CD14-positive monocyte (primary cell): ENCODE measurements at regions not wholly inside any gene's neighbourhood (a gene's known extent, or its start where the extent isn't known, plus 50 kb on each side); places are given as distances from the start of the nearest gene placed in this dataset.

Experiments
- DNase-seq, 3 donors: peaks; one replicate each; pipeline ENCODE4 v3.0.0-alpha.2; 2011 to 2022
- H2AFZ ChIP-seq: 2 replicates; pipeline ENCODE4 v1.6.0; 2012; ENCODE audit warnings: mild to moderate bottlenecking, low read depth, low read length, inconsistent platforms; ENCODE audit not compliant: insufficient read depth, poor library complexity, severe bottlenecking
- H3K27ac ChIP-seq, 2 donors: 1 replicate in 1 of 2; 2 replicates in 1 of 2; pipeline ENCODE4 v1.5.1; 2012 to 2013; ENCODE audit warnings: low read length in 2 of 2, control low read depth in 1 of 2, inconsistent platforms in 1 of 2, low read depth in 1 of 2, mild to moderate bottlenecking in 1 of 2
- H3K27me3 ChIP-seq, 2 donors: one replicate each; pipeline versions ENCODE4 v1.6.0 to v1.6.1; 2011 to 2013; ENCODE audit warnings: low read length in 2 of 2; ENCODE audit not compliant: control insufficient read depth in 2 of 2, insufficient read depth in 2 of 2
- H3K36me3 ChIP-seq, 2 donors: replicated peaks in 1 of 2; 1 replicate in 1 of 2; 2 replicates in 1 of 2; pipeline versions ENCODE4 v1.5.1 to v1.6.1; 2012 to 2013; ENCODE audit warnings: low read length in 2 of 2, control low read depth in 1 of 2, inconsistent platforms in 1 of 2, mild to moderate bottlenecking in 1 of 2; ENCODE audit not compliant: insufficient read depth in 2 of 2, control insufficient read depth in 1 of 2
- H3K4me1 ChIP-seq, 2 donors: 1 replicate in 1 of 2; 2 replicates in 1 of 2; pipeline versions ENCODE4 v1.5.1 to v1.6.1; 2012 to 2013; ENCODE audit warnings: low read length in 2 of 2, control low read depth in 1 of 2, inconsistent platforms in 1 of 2, mild to moderate bottlenecking in 1 of 2, moderate library complexity in 1 of 2; ENCODE audit not compliant: insufficient read depth in 2 of 2, control insufficient read depth in 1 of 2
- H3K4me2 ChIP-seq: replicated peaks from 2 replicates; pipeline ENCODE3; 2012; ENCODE audit warnings: low read length, moderate library complexity, mild to moderate bottlenecking; ENCODE audit not compliant: poor library complexity, severe bottlenecking; ENCODE audit errors: extremely low read depth
- H3K4me3 ChIP-seq, 3 experiments: fragments of 200-600 bp in 1 of 3; sonication (generic) in 1 of 3; replicated peaks in 1 of 3; 1 replicate in 2 of 3; 2 replicates in 1 of 3; pipeline ENCODE4 v1.5.1; 2011 to 2013; ENCODE audit warnings: low read length in 3 of 3, mild to moderate bottlenecking in 3 of 3, control low read depth in 2 of 3, low read depth in 2 of 3, inconsistent platforms in 1 of 3, moderate library complexity in 1 of 3
- H3K79me2 ChIP-seq: 2 replicates; pipeline ENCODE4 v1.6.0; 2012; ENCODE audit warnings: mild to moderate bottlenecking, control low read depth, inconsistent platforms, low read length, moderate library complexity; ENCODE audit not compliant: insufficient read depth
- H3K9ac ChIP-seq: 2 replicates; pipeline ENCODE4 v1.6.0; 2017; ENCODE audit warnings: low read length, mild to moderate bottlenecking; ENCODE audit not compliant: insufficient read depth, poor library complexity, severe bottlenecking
- H3K9me3 ChIP-seq, 2 donors: replicated peaks in 1 of 2; 1 replicate in 1 of 2; 2 replicates in 1 of 2; pipeline versions ENCODE4 v1.5.1 to v1.6.1; 2012 to 2013; ENCODE audit warnings: low read length in 2 of 2, control low read depth in 1 of 2; ENCODE audit not compliant: control insufficient read depth in 1 of 2, insufficient read depth in 1 of 2
- H4K20me1 ChIP-seq: 2 replicates; pipeline ENCODE4 v1.6.0; 2012; ENCODE audit warnings: mild to moderate bottlenecking, low read length, control low read depth, moderate library complexity; ENCODE audit not compliant: insufficient read depth
- H3K27ac Mint-ChIP-seq, 7 donors: one replicate each; pipeline ENCODE4 v1.8.0; 2020; ENCODE audit warnings: mild to moderate bottlenecking in 7 of 7, mixed read lengths in 7 of 7, moderate library complexity in 6 of 7, inconsistent platforms in 2 of 7
- H3K27me3 Mint-ChIP-seq, 3 donors: one replicate each; pipeline ENCODE4 v1.8.0; 2021 to 2022; ENCODE audit warnings: low read depth in 3 of 3, mild to moderate bottlenecking in 3 of 3, mixed read lengths in 3 of 3, moderate library complexity in 3 of 3, inconsistent platforms in 1 of 3
- H3K36me3 Mint-ChIP-seq, 2 donors: one replicate each; pipeline ENCODE4 v1.8.0; 2020; ENCODE audit warnings: mixed read lengths in 2 of 2, inconsistent platforms in 1 of 2, mild to moderate bottlenecking in 1 of 2
- H3K4me1 Mint-ChIP-seq: one replicate; pipeline ENCODE4 v1.8.0; 2020; ENCODE audit warnings: mild to moderate bottlenecking, mixed read lengths
- H3K4me3 Mint-ChIP-seq, 2 donors: one replicate each; pipeline ENCODE4 v1.8.0; 2020; ENCODE audit warnings: mild to moderate bottlenecking in 2 of 2, mixed read lengths in 2 of 2, moderate library complexity in 1 of 2
- H3K9me3 Mint-ChIP-seq, 7 donors: one replicate each; pipeline ENCODE4 v1.8.0; 2020 to 2022; ENCODE audit warnings: mixed read lengths in 7 of 7, mild to moderate bottlenecking in 6 of 7, moderate library complexity in 6 of 7, inconsistent platforms in 2 of 7
- WGBS: methylation state at CpG from one replicate; pipeline ENCODE4 v1.1.5; 2013; ENCODE audit warnings: missing lambda C conversion rate; ENCODE audit not compliant: insufficient coverage; 5-methylcytosine and 5-hydroxymethylcytosine counted together
- intact Hi-C, 2 donors: fragments of 100-400 bp; cut with micrococcal nuclease; formaldehyde crosslinking; loops; one replicate each; pipeline versions ENCODE4 v1.15.0 to v1.15.1; 2023
- TF ChIP-seq, protein P1 (sequence below): fragments of 200-600 bp; IDR thresholded peaks from one replicate; pipeline ENCODE4 v1.8.0; 2022; ENCODE audit warnings: antibody characterized with exemption, mild to moderate bottlenecking

DNA sequence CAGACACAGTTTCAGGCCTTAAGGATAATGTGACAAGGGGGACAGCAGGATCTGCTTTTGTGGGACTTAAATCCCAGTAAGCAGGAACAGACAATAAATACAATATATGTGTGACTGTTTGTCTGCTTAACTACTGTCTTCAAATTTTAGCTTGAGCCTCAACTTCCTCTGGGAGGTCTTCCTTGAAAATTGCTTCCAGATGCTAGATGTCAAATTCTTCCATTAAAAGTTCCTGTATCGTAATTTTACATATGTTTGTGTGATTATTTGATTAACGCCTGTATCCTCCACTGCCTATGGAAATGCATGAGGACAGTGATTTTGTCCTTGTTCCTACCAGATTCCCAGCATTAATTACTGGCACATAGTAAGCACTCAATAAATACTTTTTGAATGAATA is 385.5 kb downstream of the NDFIP2 start:
- no peak overlapping the region for H3K4me3 Mint-ChIP-seq
- H3K36me3 Mint-ChIP-seq: peaks cover 0 to 5% of the 10 kb centered on the region in 2 donors
- intact Hi-C loops: no loop called here
- H3K4me2 ChIP-seq: no peak overlapping the region
- H3K9me3 Mint-ChIP-seq: peaks cover 0 to 8% (median 6%) of the 10 kb centered on the region in 7 donors
- peaks cover 12 to 18% of the 10 kb centered on the region in 2 donors for H3K4me1 ChIP-seq
- DNase-seq: no peak
- no peaks in the 10 kb centered on the region for H3K27me3 ChIP-seq
- H3K9me3 ChIP-seq: no peaks in the 10 kb centered on the region
- H3K36me3 ChIP-seq: no peaks in the 10 kb centered on the region
- H3K4me3 ChIP-seq: no peak overlapping the region
- no peak overlapping the region for H3K9ac ChIP-seq
- no peaks in the 10 kb centered on the region for H4K20me1 ChIP-seq
- peak overlapping the region in 1 of 2 donors; percentile 38 for H3K27ac ChIP-seq
- peaks cover 0 to 3% (median 0%) of the 10 kb centered on the region in 3 donors for H3K27me3 Mint-ChIP-seq
- H3K27ac Mint-ChIP-seq: peak overlapping the region in 1 of 7 donors; percentile 75
- H2AFZ ChIP-seq: no peak overlapping the region
- no peaks in the 10 kb centered on the region for H3K79me2 ChIP-seq
- WGBS: no CpG with 5 or more reads among the region's 2 CpGs
- H3K4me1 Mint-ChIP-seq: peaks cover 22% of the 10 kb centered on the region
- TF ChIP-seq, protein P1, sequence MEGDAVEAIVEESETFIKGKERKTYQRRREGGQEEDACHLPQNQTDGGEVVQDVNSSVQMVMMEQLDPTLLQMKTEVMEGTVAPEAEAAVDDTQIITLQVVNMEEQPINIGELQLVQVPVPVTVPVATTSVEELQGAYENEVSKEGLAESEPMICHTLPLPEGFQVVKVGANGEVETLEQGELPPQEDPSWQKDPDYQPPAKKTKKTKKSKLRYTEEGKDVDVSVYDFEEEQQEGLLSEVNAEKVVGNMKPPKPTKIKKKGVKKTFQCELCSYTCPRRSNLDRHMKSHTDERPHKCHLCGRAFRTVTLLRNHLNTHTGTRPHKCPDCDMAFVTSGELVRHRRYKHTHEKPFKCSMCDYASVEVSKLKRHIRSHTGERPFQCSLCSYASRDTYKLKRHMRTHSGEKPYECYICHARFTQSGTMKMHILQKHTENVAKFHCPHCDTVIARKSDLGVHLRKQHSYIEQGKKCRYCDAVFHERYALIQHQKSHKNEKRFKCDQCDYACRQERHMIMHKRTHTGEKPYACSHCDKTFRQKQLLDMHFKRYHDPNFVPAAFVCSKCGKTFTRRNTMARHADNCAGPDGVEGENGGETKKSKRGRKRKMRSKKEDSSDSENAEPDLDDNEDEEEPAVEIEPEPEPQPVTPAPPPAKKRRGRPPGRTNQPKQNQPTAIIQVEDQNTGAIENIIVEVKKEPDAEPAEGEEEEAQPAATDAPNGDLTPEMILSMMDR: no peak

DNA sequence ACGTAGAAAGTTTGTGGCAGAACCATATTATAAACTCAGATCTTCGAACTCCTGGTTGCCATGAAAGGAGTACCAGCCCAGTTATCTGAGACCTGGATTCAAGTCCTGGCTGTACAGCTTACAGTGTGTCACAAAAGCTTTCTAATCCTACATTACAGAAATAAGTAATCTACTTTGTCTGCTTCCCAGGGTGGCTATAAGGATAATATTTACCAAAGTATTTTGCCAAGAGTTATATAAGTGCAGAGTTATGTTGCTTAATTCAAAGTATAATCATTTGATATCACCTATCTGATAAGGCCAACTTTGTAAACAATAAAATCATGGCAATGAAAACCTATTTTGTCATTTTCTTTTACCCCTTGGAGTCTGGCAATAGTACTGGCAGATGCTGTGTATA is 381.6 kb downstream of the NDFIP2 start:
- Mint-ChIP-seq H3K36me3 (peaks cover 0 to 5% of the 10 kb centered on the region in 2 donors), H3K4me3 (no peak overlapping the region), H3K27ac (no peak overlapping the region), H3K9me3 (peaks cover 0 to 12% (median 8%) of the 10 kb centered on the region in 7 donors), H3K27me3 (peaks cover 0 to 3% (median 2%) of the 10 kb centered on the region in 3 donors), H3K4me1 (peaks cover 19% of the 10 kb centered on the region)
- Histone ChIP-seq H3K36me3 (no peaks in the 10 kb centered on the region), H3K9ac (no peak overlapping the region), H3K9me3 (no peaks in the 10 kb centered on the region), H4K20me1 (no peaks in the 10 kb centered on the region), H3K79me2 (no peaks in the 10 kb centered on the region), H2AFZ (no peak overlapping the region), H3K4me3 (no peak overlapping the region), H3K27me3 (no peaks in the 10 kb centered on the region), H3K27ac (no peak overlapping the region), H3K4me1 (peaks cover 12 to 14% of the 10 kb centered on the region in 2 donors), H3K4me2 (no peak overlapping the region)
- intact Hi-C loops: no loop called here
- 94% methylated on average over 2 of the region's 2 CpGs for whole genome bisulfite sequencing
- TF ChIP-seq, protein P1: no peak
- DNase-seq: no peak
